Mucosa of stomach (tissue), 1 donor: ENCODE measurements at regions not wholly inside any gene's neighbourhood (a gene's known extent, or its start where the extent isn't known, plus 50 kb on each side); places are given as distances from the start of the nearest gene placed in this dataset.
"Not testable (repeated sequence)": the region's sequence is repeated elsewhere in the genome, so short reads cannot be mapped to it uniquely, and the experiment has no call there.

ENCODE experiments used
- H3K27me3 ChIP-seq: one replicate; pipeline ENCODE4 v1.7.0; 2013; ENCODE audit warnings: mild to moderate bottlenecking, low read length; ENCODE audit not compliant: control insufficient read depth, insufficient read depth
- H3K36me3 ChIP-seq: one replicate; pipeline ENCODE4 v1.7.0; 2013; ENCODE audit warnings: low read length; ENCODE audit not compliant: control insufficient read depth, insufficient read depth
- H3K4me1 ChIP-seq: one replicate; pipeline ENCODE4 v1.7.0; 2013; ENCODE audit warnings: mild to moderate bottlenecking, low read length; ENCODE audit not compliant: control insufficient read depth, insufficient read depth
- H3K4me3 ChIP-seq: one replicate; pipeline ENCODE4 v1.7.0; 2013; ENCODE audit warnings: low read length
- H3K9ac ChIP-seq: one replicate; pipeline ENCODE4 v1.7.0; 2013; ENCODE audit warnings: mild to moderate bottlenecking, low read length, moderate library complexity
- H3K9me3 ChIP-seq: one replicate; pipeline ENCODE4 v1.7.0; 2013; ENCODE audit warnings: mild to moderate bottlenecking, low read length, moderate library complexity; ENCODE audit not compliant: control insufficient read depth
- donor health status: Pancreatic carcinoma.

DNA sequence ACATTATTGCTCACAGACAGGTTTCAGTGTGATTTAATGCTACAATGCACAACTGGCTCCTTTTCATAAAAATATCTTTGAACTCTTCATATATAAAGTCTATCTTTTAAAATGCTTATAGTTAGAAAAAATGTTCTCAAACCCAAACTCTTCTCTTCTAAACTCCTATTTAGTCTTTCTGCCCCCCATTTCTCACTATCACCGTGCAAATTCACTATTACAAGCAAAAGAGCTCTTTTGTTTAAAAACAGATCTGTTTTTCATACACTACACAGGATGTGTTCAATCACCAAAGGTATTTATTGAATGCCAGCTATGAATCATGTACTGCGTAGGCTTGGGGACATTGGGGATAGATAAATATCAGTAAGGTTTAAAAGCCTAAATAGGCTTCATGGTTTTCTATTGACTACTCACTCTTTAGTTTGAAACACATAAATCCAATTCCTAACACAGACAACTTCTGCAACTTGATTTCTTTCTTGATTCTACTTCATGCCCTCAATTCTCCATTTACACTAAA is 692.3 kb downstream of the C12orf50 start:
- no peaks in the 10 kb centered on the region for H3K27me3 ChIP-seq
- H3K9ac ChIP-seq, result no peak overlapping the region
- no peaks in the 10 kb centered on the region for H3K9me3 ChIP-seq
- no peaks in the 10 kb centered on the region for H3K36me3 ChIP-seq
- no peaks in the 10 kb centered on the region for H3K4me1 ChIP-seq
- H3K4me3 ChIP-seq, result no peak overlapping the region

DNA sequence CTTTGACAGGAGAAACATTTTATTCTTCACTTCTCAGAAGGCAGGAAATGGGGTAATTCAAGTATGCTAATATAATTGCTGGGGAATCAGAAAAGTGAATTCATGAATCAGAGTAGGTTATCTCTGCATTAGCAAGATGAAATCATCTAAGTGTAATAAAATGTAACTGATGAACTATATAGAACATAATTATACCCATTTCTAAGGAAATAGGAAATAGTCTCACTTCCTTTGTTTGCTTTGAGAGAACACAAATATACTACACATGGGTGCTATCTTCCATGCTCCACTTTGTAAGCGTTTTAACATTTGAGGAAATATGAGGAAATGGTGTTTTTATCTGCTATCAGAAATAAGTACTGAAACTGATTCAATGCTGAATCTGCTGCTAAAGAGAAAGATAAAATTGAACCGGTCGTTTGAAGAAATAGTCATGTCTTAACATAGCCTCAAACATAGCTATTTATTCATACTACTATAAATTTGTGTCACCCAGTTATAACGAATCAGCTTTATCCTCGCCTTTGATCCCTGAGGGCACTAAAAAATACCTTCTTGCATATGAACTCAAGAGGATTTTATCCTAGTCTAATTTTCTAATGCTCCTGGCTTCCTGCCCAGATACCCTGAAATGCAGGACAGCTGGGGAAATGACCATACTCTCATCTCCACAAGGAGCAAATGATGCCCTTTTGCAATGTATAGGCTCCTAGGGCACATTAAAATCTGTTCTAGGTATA is 696.0 kb downstream of the C12orf50 start:
- Histone ChIP-seq H3K4me3 (no peak overlapping the region), H3K27me3 (no peaks in the 10 kb centered on the region), H3K9ac (no peak overlapping the region), H3K9me3 (no peaks in the 10 kb centered on the region), H3K36me3 (no peaks in the 10 kb centered on the region), H3K4me1 (no peaks in the 10 kb centered on the region)

DNA sequence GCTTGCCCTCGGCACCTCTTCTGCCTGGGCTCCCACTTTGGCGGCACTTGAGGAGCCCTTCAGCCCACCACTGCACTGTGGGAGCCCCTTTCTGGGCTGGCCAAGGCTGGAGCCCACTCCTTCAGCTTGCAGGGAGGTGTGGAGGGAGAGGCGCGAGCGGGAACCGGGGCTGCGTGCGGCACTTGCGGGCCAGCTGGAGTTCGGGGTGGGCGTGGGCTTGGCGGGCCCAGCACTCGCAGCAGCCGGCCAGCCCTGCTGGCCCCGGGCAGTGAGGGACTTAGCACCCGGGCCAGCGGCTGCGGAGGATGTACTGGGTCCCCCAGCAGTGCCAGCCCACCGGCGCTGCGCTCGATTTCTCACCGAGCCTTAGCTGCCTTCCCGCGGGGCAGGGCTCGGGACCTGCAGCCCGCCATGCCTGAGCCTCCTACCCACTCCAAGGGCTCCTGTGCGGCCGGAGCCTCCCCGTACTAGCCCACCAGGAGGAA is 699.1 kb downstream of the C12orf50 start:
- not testable (repeated sequence) for H3K27me3 ChIP-seq, H3K36me3 ChIP-seq, H3K9me3 ChIP-seq, H3K4me1 ChIP-seq, H3K9ac ChIP-seq, H3K4me3 ChIP-seq

DNA sequence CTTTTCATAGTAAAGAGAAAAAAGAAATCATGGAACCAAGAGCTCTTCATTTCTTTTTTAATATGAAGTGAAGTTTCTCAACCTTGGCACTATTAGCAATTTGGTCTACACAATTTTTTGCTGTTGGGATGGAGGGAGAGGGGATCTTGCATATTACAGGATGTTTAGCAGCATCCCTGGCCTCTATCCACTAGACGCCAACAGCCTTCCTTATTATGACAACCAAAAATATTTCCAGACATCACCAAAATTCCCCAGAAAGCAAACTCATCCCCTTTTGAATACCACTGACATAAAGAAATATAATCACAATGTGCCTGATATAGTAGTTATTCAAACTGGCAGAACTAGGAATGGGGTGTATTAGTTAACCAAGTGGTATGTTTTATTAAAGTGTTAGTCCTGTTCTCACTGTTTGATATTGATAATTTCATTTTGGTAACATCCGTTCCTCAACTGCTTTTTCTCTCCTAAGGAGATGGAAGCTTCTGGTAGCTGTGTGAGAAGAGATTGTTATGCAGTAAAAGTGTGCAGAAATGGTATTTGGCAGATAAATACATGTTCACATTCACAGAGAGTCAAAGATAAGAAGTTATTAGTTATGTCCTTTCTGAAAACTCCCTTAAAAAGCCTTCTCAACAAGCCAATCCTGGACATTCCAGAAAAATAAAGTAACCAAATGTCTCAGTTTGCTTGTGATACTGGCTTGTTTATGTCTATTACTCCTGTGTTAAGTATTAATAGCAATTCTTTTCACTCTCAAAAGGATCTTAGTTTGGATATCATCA is 699.9 kb downstream of the C12orf50 start:
- H3K4me1 ChIP-seq, result no peaks in the 10 kb centered on the region
- no peaks in the 10 kb centered on the region for H3K27me3 ChIP-seq
- no peaks in the 10 kb centered on the region for H3K36me3 ChIP-seq
- H3K9me3 ChIP-seq, result no peaks in the 10 kb centered on the region
- H3K9ac ChIP-seq, result no peak overlapping the region
- H3K4me3 ChIP-seq, result no peak overlapping the region

DNA sequence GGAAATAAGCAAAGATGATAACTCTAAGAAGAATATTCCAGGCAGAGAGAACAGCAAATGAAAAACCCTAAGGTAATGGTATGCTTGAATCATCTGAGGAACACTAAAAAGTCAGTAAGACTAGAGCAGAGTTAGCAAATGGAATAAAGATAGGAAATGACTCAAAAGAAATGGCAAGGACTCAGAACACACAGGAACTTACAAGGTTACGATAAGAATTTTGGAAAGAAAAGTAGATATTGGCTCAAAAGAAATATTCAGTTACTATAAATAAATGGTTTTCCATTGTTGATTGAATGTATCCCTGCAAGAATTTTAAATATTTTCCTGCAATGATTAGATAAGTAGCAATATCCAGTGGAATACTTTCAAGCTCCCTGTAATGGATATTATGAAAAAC is 705.8 kb downstream of the C12orf50 start:
- Histone ChIP-seq H3K4me3 (no peak overlapping the region), H3K27me3 (no peaks in the 10 kb centered on the region), H3K9ac (no peak overlapping the region), H3K4me1 (no peaks in the 10 kb centered on the region), H3K9me3 (no peaks in the 10 kb centered on the region), H3K36me3 (no peaks in the 10 kb centered on the region)

DNA sequence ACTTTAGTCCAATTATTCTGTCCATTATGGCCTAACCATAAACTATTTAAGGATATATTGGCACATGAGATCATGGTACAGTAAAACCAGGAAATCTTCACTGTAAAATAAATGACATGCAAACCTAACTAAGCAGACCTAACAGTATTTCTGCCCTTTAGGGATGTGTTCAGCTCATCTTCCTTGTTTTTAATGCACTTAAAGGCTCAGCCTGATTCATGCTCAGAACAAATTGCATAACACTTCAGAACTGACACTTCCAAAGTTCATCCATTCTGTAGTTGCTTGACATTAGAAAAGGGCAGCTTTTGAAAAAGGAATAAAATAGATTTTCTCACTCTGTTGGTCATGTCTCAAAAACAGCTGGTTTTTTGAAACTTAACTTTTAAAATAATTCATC is 708.5 kb downstream of the C12orf50 start:
- Histone ChIP-seq H3K36me3 (no peaks in the 10 kb centered on the region), H3K4me3 (no peak overlapping the region), H3K9me3 (no peaks in the 10 kb centered on the region), H3K9ac (no peak overlapping the region), H3K4me1 (no peaks in the 10 kb centered on the region), H3K27me3 (no peaks in the 10 kb centered on the region)

DNA sequence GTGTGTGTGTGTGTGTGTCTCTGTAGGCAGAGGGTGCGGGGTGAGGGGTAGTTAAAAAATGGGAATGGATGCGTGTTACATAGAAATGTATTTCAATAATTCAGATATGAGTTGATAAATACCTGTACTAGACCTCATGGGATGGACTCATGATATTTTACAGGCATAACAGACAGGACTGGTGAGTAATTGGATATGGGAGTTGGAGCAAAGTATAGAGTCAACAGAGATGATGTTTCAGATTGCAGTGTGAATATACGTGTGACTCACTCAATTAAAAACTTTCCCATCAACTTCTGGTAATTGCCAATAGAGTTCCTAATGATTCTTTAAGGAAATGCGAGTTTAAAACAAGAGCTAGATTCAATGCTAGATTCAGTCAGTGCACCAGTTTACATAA is 711.9 kb downstream of the C12orf50 start:
- Histone ChIP-seq H3K36me3 (no peaks in the 10 kb centered on the region), H3K4me3 (no peak overlapping the region), H3K9me3 (no peaks in the 10 kb centered on the region), H3K9ac (no peak overlapping the region), H3K27me3 (no peaks in the 10 kb centered on the region), H3K4me1 (no peaks in the 10 kb centered on the region)

DNA sequence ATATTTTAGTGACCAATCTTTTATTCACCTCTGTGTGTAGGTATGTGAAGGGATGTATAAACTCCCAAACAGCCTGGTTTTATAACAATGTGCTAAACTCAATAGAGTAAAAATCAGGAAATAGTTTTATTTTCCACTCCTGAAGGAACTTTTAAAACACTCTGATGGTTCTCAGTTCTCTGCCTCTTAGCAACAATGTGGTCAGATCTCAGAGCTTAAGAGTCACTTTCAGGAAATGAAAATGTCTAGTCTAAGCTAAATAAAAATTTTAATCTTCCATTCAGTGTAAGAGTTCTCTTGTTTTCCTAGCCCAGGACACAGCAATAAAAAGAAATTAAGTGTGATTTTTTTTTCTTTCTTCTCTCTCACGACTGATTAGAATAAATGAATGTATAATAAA is 718.0 kb downstream of the C12orf50 start:
- H3K27me3 ChIP-seq, result no peaks in the 10 kb centered on the region
- no peaks in the 10 kb centered on the region for H3K36me3 ChIP-seq
- no peaks in the 10 kb centered on the region for H3K4me1 ChIP-seq
- no peaks in the 10 kb centered on the region for H3K9me3 ChIP-seq
- no peak overlapping the region for H3K4me3 ChIP-seq
- no peak overlapping the region for H3K9ac ChIP-seq

DNA sequence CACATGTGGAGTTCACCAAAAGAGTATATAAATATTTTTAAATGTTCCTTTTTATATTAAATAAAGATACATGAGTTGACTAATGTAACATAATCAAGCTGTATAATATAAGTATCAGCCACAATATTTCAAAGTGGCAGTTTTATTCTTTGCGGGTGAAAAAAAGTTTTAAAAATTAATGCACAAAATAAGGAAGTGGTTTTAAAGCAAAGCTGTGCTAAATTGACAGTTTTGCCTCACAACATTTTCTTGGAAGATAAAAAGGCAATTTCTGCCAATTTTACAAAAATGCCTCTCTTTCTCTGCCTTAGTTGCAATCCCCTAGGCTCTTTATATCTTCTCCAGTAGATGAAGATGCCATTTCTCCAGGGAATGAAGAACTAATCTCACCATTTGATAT is 719.1 kb downstream of the C12orf50 start:
- Histone ChIP-seq H3K27me3 (no peaks in the 10 kb centered on the region), H3K4me3 (no peak overlapping the region), H3K9ac (no peak overlapping the region), H3K9me3 (no peaks in the 10 kb centered on the region), H3K36me3 (no peaks in the 10 kb centered on the region), H3K4me1 (no peaks in the 10 kb centered on the region)

DNA sequence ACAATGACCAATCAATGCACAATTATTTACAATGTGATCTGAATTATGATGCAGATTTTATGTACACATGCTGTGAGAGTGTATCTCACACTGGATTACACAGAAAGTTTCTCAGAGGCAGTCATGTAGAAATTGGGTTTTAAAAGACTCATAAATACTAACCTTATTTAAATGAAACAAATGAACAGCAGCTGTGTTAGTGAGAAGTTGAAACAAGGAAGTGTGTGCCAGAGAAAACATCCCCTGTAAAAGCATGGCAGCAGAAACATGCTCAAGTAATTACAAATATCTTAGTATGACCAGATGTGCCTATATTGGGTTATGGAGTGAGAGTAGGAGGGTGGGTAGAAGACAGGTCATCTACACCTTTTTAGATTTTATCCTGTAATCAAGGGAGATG is 723.7 kb downstream of the C12orf50 start:
- H3K9ac ChIP-seq, result no peak overlapping the region
- no peaks in the 10 kb centered on the region for H3K27me3 ChIP-seq
- no peaks in the 10 kb centered on the region for H3K9me3 ChIP-seq
- H3K4me3 ChIP-seq, result no peak overlapping the region
- no peaks in the 10 kb centered on the region for H3K36me3 ChIP-seq
- no peaks in the 10 kb centered on the region for H3K4me1 ChIP-seq

DNA sequence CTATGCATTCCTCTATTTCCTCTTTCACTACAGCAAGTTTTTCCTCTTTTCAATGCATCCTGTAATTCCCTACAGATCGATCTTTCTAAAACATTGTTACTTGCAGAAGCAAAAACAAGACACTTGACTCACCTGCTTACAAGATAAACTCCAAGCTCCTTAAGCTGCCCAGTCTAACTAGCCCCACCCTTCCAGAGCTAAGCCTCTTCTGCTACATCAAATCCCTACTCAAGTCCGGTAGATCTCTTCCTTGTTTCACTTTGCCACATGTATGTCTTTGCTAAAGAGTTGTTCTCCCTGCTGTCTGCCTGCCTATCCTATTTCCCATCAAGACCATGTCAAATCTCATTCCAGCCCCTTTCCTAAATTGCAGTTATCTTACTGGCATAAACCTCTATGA is 724.8 kb downstream of the C12orf50 start:
- no peak overlapping the region for H3K4me3 ChIP-seq
- no peak overlapping the region for H3K9ac ChIP-seq
- no peaks in the 10 kb centered on the region for H3K36me3 ChIP-seq
- H3K4me1 ChIP-seq, result no peaks in the 10 kb centered on the region
- no peaks in the 10 kb centered on the region for H3K9me3 ChIP-seq
- no peaks in the 10 kb centered on the region for H3K27me3 ChIP-seq

DNA sequence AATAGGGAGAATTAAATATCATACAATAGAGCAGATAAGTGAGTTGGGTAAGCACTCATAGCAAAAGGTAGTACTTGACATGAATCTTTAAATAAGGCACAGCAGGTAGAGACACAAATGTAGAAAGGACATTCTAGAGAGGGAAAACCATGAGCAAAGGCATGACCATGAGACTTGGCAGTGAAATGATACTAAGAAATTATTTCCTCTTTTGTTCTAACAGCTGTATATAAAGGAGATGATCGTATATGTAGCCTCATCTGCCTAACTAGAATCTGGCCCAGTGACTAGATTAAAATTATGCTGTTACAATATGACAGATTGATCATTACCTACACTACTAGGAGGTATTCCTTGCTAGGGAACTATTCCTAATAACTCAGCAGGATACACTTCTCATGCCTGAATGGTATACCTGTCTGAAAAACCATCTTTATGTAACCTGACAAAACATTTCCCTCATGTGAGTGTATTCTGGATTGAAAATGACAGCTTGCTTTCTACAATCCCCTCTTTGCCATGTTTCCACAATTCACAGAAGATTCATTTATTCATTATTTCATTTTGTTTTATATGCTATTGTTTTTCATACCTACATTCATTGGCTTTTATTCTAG is 725.7 kb downstream of the C12orf50 start:
- H3K4me3 ChIP-seq, result no peak overlapping the region
- H3K4me1 ChIP-seq, result no peaks in the 10 kb centered on the region
- no peaks in the 10 kb centered on the region for H3K27me3 ChIP-seq
- no peak overlapping the region for H3K9ac ChIP-seq
- no peaks in the 10 kb centered on the region for H3K9me3 ChIP-seq
- no peaks in the 10 kb centered on the region for H3K36me3 ChIP-seq
